IMR-90 (cell line): ENCODE measurements at regions not wholly inside any gene's neighbourhood (a gene's known extent, or its start where the extent isn't known, plus 50 kb on each side); places are given as distances from the start of the nearest gene placed in this dataset.

Source experiments
- ATAC-seq: fragments of 200-7000 bp; cut with Tn5 transposase; 2 replicates; pipeline ENCODE4 v1.9.1; 2020; ENCODE audit warnings: low read depth, mild to moderate bottlenecking, moderate library complexity
- BruUV-seq: library from RNA; stranded (reverse); fragments of 400-500 nt; replicated peaks from 2 replicates; lab custom pipeline; 2021; lab: Mats Ljungman, UMichigan
- CTCF ChIA-PET: fragments of 300-600 bp; formaldehyde crosslinking; extraction: SDS; loops from one replicate; lab custom pipeline; 2021; ENCODE audit warnings: antibody characterized with exemption; lab: Yijun Ruan, JAX
- POLR2A ChIA-PET: fragments of 300-600 bp; sonication (Branson Sonifier 250); formaldehyde crosslinking; loops from one replicate; lab custom pipeline; 2022; ENCODE audit warnings: antibody characterized with exemption; ENCODE audit not compliant: unreplicated experiment; lab: Charles Lee
- DNase-seq: peaks from one replicate; pipeline ENCODE4 v3.0.0; 2013
- H2AFZ ChIP-seq: replicated peaks from 2 replicates; pipeline ENCODE3; 2013; ENCODE audit warnings: low read length, mild to moderate bottlenecking; ENCODE audit not compliant: poor library complexity
- H2AK5ac ChIP-seq: 2 replicates; pipeline ENCODE4 v1.6.1; 2013; ENCODE audit warnings: low read depth, low read length, inconsistent platforms
- H2AK9ac ChIP-seq: replicated peaks from 2 replicates; pipeline ENCODE3; 2013; ENCODE audit warnings: mild to moderate bottlenecking, low read depth, low read length, moderate library complexity; ENCODE audit not compliant: poor library complexity
- H2BK120ac ChIP-seq: 2 replicates; pipeline ENCODE4 v1.6.1; 2013; ENCODE audit warnings: low read depth, low read length, inconsistent platforms
- H2BK15ac ChIP-seq: 3 replicates; pipeline ENCODE4 v1.6.1; 2013; ENCODE audit warnings: low read depth, low read length, inconsistent platforms
- H2BK20ac ChIP-seq: 2 replicates; pipeline ENCODE4 v1.6.1; 2013; ENCODE audit warnings: low read depth, mild to moderate bottlenecking, inconsistent platforms, low read length, moderate library complexity
- H2BK5ac ChIP-seq: 2 replicates; pipeline ENCODE4 v1.6.1; 2013; ENCODE audit warnings: mild to moderate bottlenecking, low read depth, low read length, inconsistent platforms; ENCODE audit not compliant: poor library complexity, severe bottlenecking
- H3K14ac ChIP-seq: replicated peaks from 2 replicates; pipeline ENCODE4 v1.6.1; 2013; ENCODE audit warnings: low read depth, low read length, inconsistent platforms
- H3K18ac ChIP-seq: 2 replicates; pipeline ENCODE4 v1.6.1; 2013; ENCODE audit warnings: low read depth, low read length, control low read depth
- H3K23ac ChIP-seq: 2 replicates; pipeline ENCODE4 v1.6.1; 2013; ENCODE audit warnings: low read depth, low read length, inconsistent platforms
- H3K27ac ChIP-seq: 2 replicates; pipeline ENCODE4 v1.5.1; 2013; ENCODE audit warnings: mild to moderate bottlenecking, control low read depth, low read length; ENCODE audit not compliant: insufficient read depth
- H3K27me3 ChIP-seq: 2 replicates; pipeline ENCODE4 v1.6.1; 2013; ENCODE audit warnings: low read length; ENCODE audit not compliant: control insufficient read depth, insufficient read depth
- H3K36me3 ChIP-seq: 2 replicates; pipeline ENCODE4 v1.6.1; 2013; ENCODE audit warnings: low read length, mixed read lengths; ENCODE audit not compliant: control insufficient read depth, insufficient read depth
- H3K4ac ChIP-seq: 2 replicates; pipeline ENCODE4 v1.6.1; 2013; ENCODE audit warnings: low read depth, low read length, inconsistent platforms
- H3K4me1 ChIP-seq: 2 replicates; pipeline ENCODE4 v1.6.1; 2013; ENCODE audit warnings: low read length, mixed read lengths; ENCODE audit not compliant: control insufficient read depth, insufficient read depth
- H3K4me2 ChIP-seq: 2 replicates; pipeline ENCODE4 v1.6.1; 2013; ENCODE audit warnings: low read depth, mild to moderate bottlenecking, control low read depth, low read length, moderate library complexity
- H3K4me3 ChIP-seq: 2 replicates; pipeline ENCODE4 v1.5.1; 2013; ENCODE audit warnings: low read depth, mild to moderate bottlenecking, control low read depth, low read length, moderate library complexity; ENCODE audit not compliant: insufficient read depth
- H3K56ac ChIP-seq: 2 replicates; pipeline ENCODE4 v1.6.1; 2013; ENCODE audit warnings: low read length, inconsistent platforms; ENCODE audit not compliant: insufficient read depth; ENCODE audit errors: extremely low read depth
- H3K79me1 ChIP-seq, 2 experiments: 2 replicates each; pipeline ENCODE4 v1.6.1; 2013; ENCODE audit warnings: low read length in 2 of 2, inconsistent platforms in 1 of 2, low read depth in 1 of 2
- H3K9ac ChIP-seq: 2 replicates; pipeline ENCODE4 v1.6.1; 2013; ENCODE audit warnings: low read depth, low read length, control low read depth
- H3K9me1 ChIP-seq: 2 replicates; pipeline ENCODE4 v1.6.1; 2013; ENCODE audit warnings: low read length, inconsistent platforms; ENCODE audit not compliant: insufficient read depth
- H3K9me3 ChIP-seq: 2 replicates; pipeline ENCODE4 v1.6.1; 2013; ENCODE audit warnings: low read length; ENCODE audit not compliant: control insufficient read depth, insufficient read depth
- H4K20me1 ChIP-seq: 2 replicates; pipeline ENCODE4 v1.6.1; 2013; ENCODE audit warnings: low read length, inconsistent platforms; ENCODE audit not compliant: insufficient read depth
- H4K5ac ChIP-seq: 2 replicates; pipeline ENCODE4 v1.6.1; 2013; ENCODE audit warnings: mild to moderate bottlenecking, low read depth, low read length, control low read depth
- H4K8ac ChIP-seq, 2 experiments: 2 replicates each; pipeline ENCODE4 v1.6.1; 2013; ENCODE audit warnings: low read depth in 2 of 2, low read length in 2 of 2, control low read depth in 1 of 2, inconsistent platforms in 1 of 2
- H4K91ac ChIP-seq: 2 replicates; pipeline ENCODE4 v1.6.1; 2013; ENCODE audit warnings: low read depth, low read length, inconsistent platforms; ENCODE audit not compliant: insufficient read depth
- BHLHE40 ChIP-seq: fragments of 150-350 bp; IDR thresholded peaks from 2 replicates; pipeline ENCODE4 v1.6.1; 2016; ENCODE audit warnings: mild to moderate bottlenecking, low read depth, low read length
- CEBPB ChIP-seq: IDR thresholded peaks from 2 replicates; pipeline ENCODE4 v1.6.1; 2012; ENCODE audit warnings: low read depth, low read length, improper control_type of control experiment
- CHD1 ChIP-seq: IDR thresholded peaks from 2 replicates; pipeline ENCODE4 v1.6.1; 2012; ENCODE audit warnings: low read depth, low read length, improper control_type of control experiment
- ELK1 ChIP-seq: fragments of 150-350 bp; IDR thresholded peaks from 2 replicates; pipeline ENCODE4 v1.6.1; 2016; ENCODE audit warnings: low read depth, mild to moderate bottlenecking, low read length, moderate library complexity, borderline replicate concordance
- FOS ChIP-seq: fragments of 150-350 bp; IDR thresholded peaks from 2 replicates; pipeline ENCODE4 v1.6.1; 2016; ENCODE audit warnings: low read depth, low read length
- MAFK ChIP-seq: IDR thresholded peaks from 2 replicates; pipeline ENCODE4 v1.6.1; 2012; ENCODE audit warnings: low read depth, low read length, improper control_type of control experiment
- MAZ ChIP-seq: IDR thresholded peaks from 2 replicates; pipeline ENCODE4 v1.6.1; 2012; ENCODE audit warnings: low read depth, mild to moderate bottlenecking, low read length, improper control_type of control experiment, moderate library complexity, borderline replicate concordance
- MXI1 ChIP-seq: IDR thresholded peaks from 2 replicates; pipeline ENCODE4 v1.6.1; 2012; ENCODE audit warnings: low read depth, mild to moderate bottlenecking, low read length, moderate library complexity, borderline replicate concordance
- NFE2L2 ChIP-seq: fragments of 150-350 bp; IDR thresholded peaks from 2 replicates; pipeline ENCODE4 v1.6.1; 2016; ENCODE audit warnings: low read depth, mild to moderate bottlenecking, low read length
- POLR2A ChIP-seq: IDR thresholded peaks from 2 replicates; pipeline ENCODE4 v1.6.1; 2012; ENCODE audit warnings: mild to moderate bottlenecking, low read depth, low read length
- RAD21 ChIP-seq: IDR thresholded peaks from 2 replicates; pipeline ENCODE4 v1.6.1; 2012; ENCODE audit warnings: low read length, improper control_type of control experiment
- RCOR1 ChIP-seq: IDR thresholded peaks from 2 replicates; pipeline ENCODE4 v1.6.1; 2012; ENCODE audit warnings: mild to moderate bottlenecking, low read length, improper control_type of control experiment; ENCODE audit not compliant: insufficient replicate concordance
- RFX5 ChIP-seq: IDR thresholded peaks from 2 replicates; pipeline ENCODE4 v1.8.0; 2012; ENCODE audit warnings: low read depth, mild to moderate bottlenecking, low read length, moderate library complexity
- SMC3 ChIP-seq: fragments of 150-350 bp; IDR thresholded peaks from 2 replicates; pipeline ENCODE4 v1.6.1; 2016; ENCODE audit warnings: low read depth, mild to moderate bottlenecking, antibody characterized with exemption, low read length, moderate library complexity
- USF2 ChIP-seq: fragments of 150-350 bp; IDR thresholded peaks from 2 replicates; pipeline ENCODE4 v1.6.1; 2017; ENCODE audit warnings: mild to moderate bottlenecking, antibody characterized with exemption, low read length, low read depth
- WGBS, 2 experiments: methylation state at CpG; one replicate each; pipeline versions ENCODE4 v1.1.5 to v1.1.7; 2013; ENCODE audit warnings: missing lambda C conversion rate in 2 of 2; ENCODE audit not compliant: insufficient read length in 1 of 2; ENCODE audit errors: extremely low coverage in 2 of 2; 5-methylcytosine and 5-hydroxymethylcytosine counted together
- dilution Hi-C: fragments of 300-500 bp; cut with HindIII; formaldehyde crosslinking; loops from one replicate; pipeline ENCODE4 v1.14.3; 2018; ENCODE audit warnings: low sequenced_read_pairs; ENCODE audit not compliant: unreplicated experiment
- in situ Hi-C: fragments of 300-500 bp; cut with MboI; formaldehyde crosslinking; loops from 3 replicates; pipeline ENCODE4 v1.14.3; 2019; ENCODE audit warnings: low sequenced_read_pairs, inconsistent platforms, mixed read lengths
- intact Hi-C: fragments of 100-400 bp; cut with micrococcal nuclease; formaldehyde crosslinking; loops from 2 replicates; pipeline ENCODE4 v1.10.0; 2022
- TF ChIP-seq, protein P1 (sequence below): conservative IDR thresholded peaks from 2 replicates; pipeline ENCODE4 v1.5.1; 2012; ENCODE audit warnings: mild to moderate bottlenecking, low read depth, low read length, improper control_type of control experiment

DNA sequence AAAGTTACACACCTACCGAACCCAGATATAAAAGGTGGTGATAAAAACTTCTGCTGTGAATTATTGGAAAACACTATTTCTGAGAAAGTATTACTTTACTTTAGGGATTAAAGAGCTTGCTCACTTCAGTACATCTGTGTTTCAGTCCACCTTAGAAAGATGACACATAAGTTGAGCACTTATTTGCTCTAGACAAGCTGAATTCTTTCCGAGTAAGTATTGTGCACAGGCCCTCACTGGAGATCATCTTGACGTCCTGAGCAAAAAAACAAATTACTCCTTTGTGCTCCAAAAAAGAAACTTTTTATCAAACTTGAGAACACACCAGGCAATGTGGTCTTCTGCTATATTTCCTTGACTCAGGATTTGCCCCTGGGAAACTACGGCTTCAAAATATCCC is 231.0 kb upstream of the GRAMD2B start:
- POLR2A ChIA-PET, result no interaction called here
- no TSS peak for BruUV-seq
- Histone ChIP-seq H2AK5ac (no peak overlapping the region), H2BK5ac (no peak overlapping the region), H3K9me1 (no peaks in the 10 kb centered on the region), H3K18ac (no peak overlapping the region), H3K79me1 (no peaks in the 10 kb centered on the region), H3K14ac (no peak overlapping the region), H4K91ac (no peak overlapping the region), H4K8ac (no peak overlapping the region), H2BK20ac (no peak overlapping the region), H3K4ac (no peak overlapping the region), H3K36me3 (no peaks in the 10 kb centered on the region), H3K27ac (no peak overlapping the region), H2AK9ac (no peak overlapping the region), H3K4me3 (no peak overlapping the region), H3K4me1 (peaks cover 2% of the 10 kb centered on the region; the same call in 1 of the 2 replicates), H4K20me1 (no peaks in the 10 kb centered on the region), H2AFZ (no peak overlapping the region), H2BK120ac (no peak overlapping the region), H3K9ac (no peak overlapping the region), H2BK15ac (no peak overlapping the region), H3K4me2 (no peak overlapping the region), H3K27me3 (no peaks in the 10 kb centered on the region), H3K23ac (no peak overlapping the region), H4K5ac (no peak overlapping the region), H3K56ac (no peak overlapping the region), H3K9me3 (no peaks in the 10 kb centered on the region)
- DNase-seq, result no peak
- in situ Hi-C loops, result no loop called here
- dilution Hi-C loops, result no loop called here
- 67% methylated on average over 1 of the region's 4 CpGs; no CpG with 5 or more reads in 1 of the 2 experiments for whole genome bisulfite sequencing, 2 experiments
- CTCF ChIA-PET, result interaction anchor here (0.6 kb wide), 1 partner anchor 336 kb away, joined by 3 read pairs; no protein-coding TSS in a partner anchor
- intact Hi-C loops, result no loop called here
- TF ChIP-seq BHLHE40, result no peak
- no peak for TF ChIP-seq MXI1
- TF ChIP-seq RAD21, result no peak
- TF ChIP-seq RCOR1, result no peak
- TF ChIP-seq MAZ, result no peak
- no peak for TF ChIP-seq CEBPB
- no peak for TF ChIP-seq SMC3
- TF ChIP-seq MAFK, result no peak
- TF ChIP-seq FOS, result no peak
- no peak for TF ChIP-seq POLR2A
- no peak for TF ChIP-seq RFX5
- TF ChIP-seq, protein P1, sequence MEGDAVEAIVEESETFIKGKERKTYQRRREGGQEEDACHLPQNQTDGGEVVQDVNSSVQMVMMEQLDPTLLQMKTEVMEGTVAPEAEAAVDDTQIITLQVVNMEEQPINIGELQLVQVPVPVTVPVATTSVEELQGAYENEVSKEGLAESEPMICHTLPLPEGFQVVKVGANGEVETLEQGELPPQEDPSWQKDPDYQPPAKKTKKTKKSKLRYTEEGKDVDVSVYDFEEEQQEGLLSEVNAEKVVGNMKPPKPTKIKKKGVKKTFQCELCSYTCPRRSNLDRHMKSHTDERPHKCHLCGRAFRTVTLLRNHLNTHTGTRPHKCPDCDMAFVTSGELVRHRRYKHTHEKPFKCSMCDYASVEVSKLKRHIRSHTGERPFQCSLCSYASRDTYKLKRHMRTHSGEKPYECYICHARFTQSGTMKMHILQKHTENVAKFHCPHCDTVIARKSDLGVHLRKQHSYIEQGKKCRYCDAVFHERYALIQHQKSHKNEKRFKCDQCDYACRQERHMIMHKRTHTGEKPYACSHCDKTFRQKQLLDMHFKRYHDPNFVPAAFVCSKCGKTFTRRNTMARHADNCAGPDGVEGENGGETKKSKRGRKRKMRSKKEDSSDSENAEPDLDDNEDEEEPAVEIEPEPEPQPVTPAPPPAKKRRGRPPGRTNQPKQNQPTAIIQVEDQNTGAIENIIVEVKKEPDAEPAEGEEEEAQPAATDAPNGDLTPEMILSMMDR, result no peak
- no peak for TF ChIP-seq USF2
- TF ChIP-seq ELK1, result no peak
- TF ChIP-seq NFE2L2, result no peak
- no peak for TF ChIP-seq CHD1
- no peak for ATAC-seq
